GM12864 (cell line): ENCODE measurements at regions not wholly inside any gene's neighbourhood (a gene's known extent, or its start where the extent isn't known, plus 50 kb on each side); places are given as distances from the start of the nearest gene placed in this dataset.
"Not testable (repeated sequence)": the region's sequence is repeated elsewhere in the genome, so short reads cannot be mapped to it uniquely, and the experiment has no call there.

Experiments used
- DNase-seq: peaks from one replicate; pipeline ENCODE4 v3.0.0-alpha.2; 2011; ENCODE audit warnings: low read depth
- H3K4me3 ChIP-seq: 2 replicates; pipeline ENCODE4 v1.5.1; 2011; ENCODE audit warnings: mild to moderate bottlenecking, low read depth, low read length, control low read depth
- CTCF ChIP-seq: IDR thresholded peaks from 2 replicates; pipeline ENCODE4 v1.5.1; 2011; ENCODE audit warnings: low read depth, mild to moderate bottlenecking, moderate library complexity, low read length, control low read depth, inconsistent platforms; ENCODE audit errors: missing control alignments

GRCh38 chr5:28961816-28962215 lies 1923.4 kb upstream of the CDH9 start:
- H3K4me3 ChIP-seq: no peak overlapping the region
- DNase-seq: no peak
- no peak for TF ChIP-seq CTCF

- TF ChIP-seq CTCF: no peak
- no peak for DNase-seq
- no peak overlapping the region for H3K4me3 ChIP-seq
Observed at GRCh38 chr5:28958581-28958980, 1920.2 kb upstream of the CDH9 start.

- DNase-seq: no peak
Observed at GRCh38 chr5:28957450-28957849, 1919.1 kb upstream of the CDH9 start.

GRCh38 chr5:28954074-28954473 lies 1915.7 kb upstream of the CDH9 start:
- no peak overlapping the region for H3K4me3 ChIP-seq
- TF ChIP-seq CTCF: no peak
- no peak for DNase-seq

More at GRCh38 chr5:28957450-28957849, 1919.1 kb upstream of the CDH9 start:
- H3K4me3 ChIP-seq: no peak overlapping the region
- TF ChIP-seq CTCF: no peak

GRCh38 chr5:28947865-28948264 lies 1909.5 kb upstream of the CDH9 start:
- no peak for TF ChIP-seq CTCF
- no peak for DNase-seq
- no peak overlapping the region for H3K4me3 ChIP-seq

- no peak for TF ChIP-seq CTCF
- no peak for DNase-seq
- no peak overlapping the region for H3K4me3 ChIP-seq
Observed at GRCh38 chr5:28945859-28946258, 1907.5 kb upstream of the CDH9 start.

GRCh38 chr5:28929366-28929765 lies 1891.0 kb upstream of the CDH9 start:
- H3K4me3 ChIP-seq, DNase-seq: not testable (repeated sequence)

- DNase-seq, H3K4me3 ChIP-seq: not testable (repeated sequence)
Observed at GRCh38 chr5:28928327-28928790, 1890.0 kb upstream of the CDH9 start.
